ENCODE measurements at regions not wholly inside any gene's neighbourhood (a gene's known extent, or its start where the extent isn't known, plus 50 kb on each side); places are given as distances from the start of the nearest gene placed in this dataset.

GRCh38 chr6:23073821-23074220 lies 504.5 kb downstream of the HDGFL1 start:
- H3K4me3 ChIP-seq (ENCODE audit: low read depth, low read length) = no peak overlapping the region
- no peak for TF ChIP-seq CTCF (conservative IDR thresholded peaks at IDR 0.05; ENCODE audit: low read depth, low read length)
- no peak for DNase-seq (ENCODE audit: low read depth)

DNA sequence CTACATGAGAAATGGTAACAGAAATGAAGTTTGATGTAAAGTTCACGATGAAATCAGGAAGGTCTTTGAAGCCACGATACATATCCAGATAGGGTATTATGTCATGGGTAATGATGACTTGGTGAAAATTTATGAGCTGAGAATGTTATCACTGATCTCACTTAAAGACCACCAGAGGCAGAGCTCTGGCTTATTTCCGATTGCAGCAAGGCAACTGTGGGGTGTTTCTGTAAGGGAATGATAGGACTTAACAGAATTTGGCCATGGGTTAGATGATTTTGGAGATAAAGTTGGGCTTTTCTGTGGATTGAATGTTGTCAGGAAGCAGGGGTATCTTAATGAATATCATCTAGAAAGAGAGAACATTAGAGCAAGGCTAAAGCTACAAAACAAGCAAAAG lies 508.4 kb downstream of the HDGFL1 start:
- no peak for TF ChIP-seq CTCF (conservative IDR thresholded peaks at IDR 0.05; ENCODE audit: low read depth, low read length)
- no peak for DNase-seq (ENCODE audit: low read depth)
- H3K4me3 ChIP-seq (ENCODE audit: low read depth, low read length) = no peak overlapping the region

DNA sequence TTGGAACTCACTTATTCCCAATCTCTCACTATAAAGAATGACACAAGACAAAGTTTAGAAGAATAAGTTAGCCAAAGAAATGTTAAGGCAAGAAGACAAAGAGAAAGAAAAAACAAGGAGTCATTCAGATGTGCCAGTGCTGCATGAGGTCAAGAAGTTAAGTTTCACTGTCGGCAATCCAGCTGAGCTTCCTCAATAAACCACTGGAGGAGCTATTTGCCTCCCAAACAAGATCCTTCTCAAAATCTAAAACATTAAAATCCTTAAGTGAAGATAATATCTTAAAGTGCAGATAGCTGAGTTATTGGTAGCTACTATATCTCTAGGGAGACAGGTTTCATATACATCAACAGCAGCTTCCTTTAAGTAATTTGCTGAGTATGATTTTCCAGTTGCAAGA lies 512.3 kb downstream of the HDGFL1 start:
- H3K4me3 ChIP-seq (ENCODE audit: low read depth, low read length) = no peak overlapping the region
- TF ChIP-seq CTCF (conservative IDR thresholded peaks at IDR 0.05; ENCODE audit: low read depth, low read length) = peak; percentile 39
- DNase-seq (ENCODE audit: low read depth) = no peak

- no peak overlapping the region for H3K4me3 ChIP-seq (ENCODE audit: low read depth, low read length)
- DNase-seq (ENCODE audit: low read depth) = no peak
- no peak for TF ChIP-seq CTCF (conservative IDR thresholded peaks at IDR 0.05; ENCODE audit: low read depth, low read length)
Observed at GRCh38 chr6:23086100-23086499, 516.7 kb downstream of the HDGFL1 start.

DNA sequence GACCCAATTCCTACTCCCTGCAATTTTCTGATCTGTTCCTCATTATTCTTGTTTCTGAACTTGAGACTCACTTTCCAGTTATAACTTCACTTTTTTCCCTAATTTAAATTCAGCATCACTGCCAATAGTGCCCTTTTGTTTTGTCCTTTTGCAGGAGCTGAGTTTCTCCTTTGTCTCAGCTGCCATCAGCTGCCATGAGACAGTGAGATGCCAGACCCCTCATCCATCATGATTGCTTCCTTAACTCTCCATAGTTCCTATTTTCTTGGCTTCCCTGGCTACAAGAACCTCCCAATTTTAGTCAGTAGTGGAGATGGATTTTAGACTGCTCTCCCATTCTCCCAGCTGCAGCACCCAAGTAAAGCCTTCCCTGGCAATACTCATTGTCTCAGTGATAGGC lies 518.1 kb downstream of the HDGFL1 start:
- DNase-seq (ENCODE audit: low read depth) = no peak
- TF ChIP-seq CTCF (conservative IDR thresholded peaks at IDR 0.05; ENCODE audit: low read depth, low read length) = no peak
- no peak overlapping the region for H3K4me3 ChIP-seq (ENCODE audit: low read depth, low read length)

- H3K4me3 ChIP-seq (ENCODE audit: low read depth, low read length) = no peak overlapping the region
- TF ChIP-seq CTCF (conservative IDR thresholded peaks at IDR 0.05; ENCODE audit: low read depth, low read length) = no peak
- no peak for DNase-seq (ENCODE audit: low read depth)
Observed at GRCh38 chr6:23088761-23089160, 519.4 kb downstream of the HDGFL1 start.

- no peak for DNase-seq (ENCODE audit: low read depth)
- no peak for TF ChIP-seq CTCF (conservative IDR thresholded peaks at IDR 0.05; ENCODE audit: low read depth, low read length)
- H3K4me3 ChIP-seq (ENCODE audit: low read depth, low read length) = no peak overlapping the region
Observed at GRCh38 chr6:23089981-23090380, 520.6 kb downstream of the HDGFL1 start.
